Osteoblast (primary cell): ENCODE measurements at regions not wholly inside any gene's neighbourhood (a gene's known extent, or its start where the extent isn't known, plus 50 kb on each side); places are given as distances from the start of the nearest gene placed in this dataset.
"Not testable (repeated sequence)": the region's sequence is repeated elsewhere in the genome, so short reads cannot be mapped to it uniquely, and the experiment has no call there.

ENCODE experiments used
- DNase-seq: peaks from one replicate; pipeline ENCODE4 v3.0.0; 2011; ENCODE audit warnings: low spot score, mixed read lengths; ENCODE audit not compliant: insufficient read length; ENCODE audit errors: missing footprints
- H2AFZ ChIP-seq: 2 replicates; pipeline ENCODE4 v1.6.0; 2011; ENCODE audit warnings: mild to moderate bottlenecking, low read length
- H3K27ac ChIP-seq: 2 replicates; pipeline ENCODE4 v1.5.1; 2011; ENCODE audit warnings: mild to moderate bottlenecking, low read depth, low read length, moderate library complexity
- H3K27me3 ChIP-seq: 2 replicates; pipeline ENCODE4 v1.6.0; 2012; ENCODE audit warnings: mild to moderate bottlenecking, control low read depth, inconsistent platforms, low read length, moderate library complexity; ENCODE audit not compliant: insufficient read depth
- H3K36me3 ChIP-seq: 2 replicates; pipeline ENCODE4 v1.5.1; 2011; ENCODE audit warnings: mild to moderate bottlenecking, low read length, control low read depth, moderate library complexity; ENCODE audit not compliant: insufficient read depth
- H3K4me1 ChIP-seq: 2 replicates; pipeline ENCODE4 v1.5.1; 2011; ENCODE audit warnings: mild to moderate bottlenecking, low read length, control low read depth, moderate library complexity; ENCODE audit not compliant: insufficient read depth
- H3K4me2 ChIP-seq: 2 replicates; pipeline ENCODE4 v1.6.0; 2011; ENCODE audit warnings: mild to moderate bottlenecking, low read length; ENCODE audit not compliant: insufficient read depth
- H3K4me3 ChIP-seq: fragments of 200-600 bp; sonication (generic); 3 replicates; pipeline ENCODE4 v1.5.1; 2012; ENCODE audit warnings: mild to moderate bottlenecking, low read length, inconsistent platforms; ENCODE audit not compliant: insufficient read depth
- H3K79me2 ChIP-seq: 2 replicates; pipeline ENCODE4 v1.6.0; 2012; ENCODE audit warnings: mild to moderate bottlenecking, low read length, control low read depth, inconsistent platforms; ENCODE audit not compliant: insufficient read depth
- H3K9me3 ChIP-seq: 2 replicates; pipeline ENCODE4 v1.5.1; 2011; ENCODE audit warnings: low read depth, low read length, control low read depth
- H4K20me1 ChIP-seq: 2 replicates; pipeline ENCODE4 v1.6.0; 2012; ENCODE audit warnings: mild to moderate bottlenecking, low read length, control low read depth; ENCODE audit not compliant: insufficient read depth
- TF ChIP-seq, protein P1 (sequence below): IDR thresholded peaks from 2 replicates; pipeline ENCODE4 v1.5.1; 2011; ENCODE audit warnings: mild to moderate bottlenecking, low read depth, low read length, moderate library complexity; ENCODE audit errors: extremely low read depth

DNA sequence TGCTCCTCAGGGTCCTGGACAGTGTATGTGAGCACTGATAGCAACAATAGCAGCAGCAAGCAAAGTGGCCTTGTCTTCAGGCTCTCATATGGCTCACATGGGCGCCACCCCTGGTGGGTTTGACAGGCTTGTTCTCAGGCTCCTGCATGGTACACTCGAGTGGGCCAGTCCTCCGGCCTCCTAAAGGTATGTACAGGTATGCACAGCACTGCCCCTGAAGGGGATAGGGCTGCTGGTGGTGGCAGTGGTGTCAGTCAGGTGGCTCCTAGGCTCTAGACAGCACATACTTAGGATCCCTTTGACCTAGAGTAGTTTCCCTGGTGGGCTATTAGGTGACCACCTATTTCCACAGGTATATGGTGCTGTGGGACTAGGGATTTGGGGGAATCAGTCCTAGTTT is 79.8 kb downstream of the LGALS9B start:
- not testable (repeated sequence) for DNase-seq, H3K4me1 ChIP-seq, H3K79me2 ChIP-seq, H4K20me1 ChIP-seq, H3K4me3 ChIP-seq, H3K36me3 ChIP-seq, H3K27me3 ChIP-seq, H3K4me2 ChIP-seq, H2AFZ ChIP-seq, H3K9me3 ChIP-seq, H3K27ac ChIP-seq

DNA sequence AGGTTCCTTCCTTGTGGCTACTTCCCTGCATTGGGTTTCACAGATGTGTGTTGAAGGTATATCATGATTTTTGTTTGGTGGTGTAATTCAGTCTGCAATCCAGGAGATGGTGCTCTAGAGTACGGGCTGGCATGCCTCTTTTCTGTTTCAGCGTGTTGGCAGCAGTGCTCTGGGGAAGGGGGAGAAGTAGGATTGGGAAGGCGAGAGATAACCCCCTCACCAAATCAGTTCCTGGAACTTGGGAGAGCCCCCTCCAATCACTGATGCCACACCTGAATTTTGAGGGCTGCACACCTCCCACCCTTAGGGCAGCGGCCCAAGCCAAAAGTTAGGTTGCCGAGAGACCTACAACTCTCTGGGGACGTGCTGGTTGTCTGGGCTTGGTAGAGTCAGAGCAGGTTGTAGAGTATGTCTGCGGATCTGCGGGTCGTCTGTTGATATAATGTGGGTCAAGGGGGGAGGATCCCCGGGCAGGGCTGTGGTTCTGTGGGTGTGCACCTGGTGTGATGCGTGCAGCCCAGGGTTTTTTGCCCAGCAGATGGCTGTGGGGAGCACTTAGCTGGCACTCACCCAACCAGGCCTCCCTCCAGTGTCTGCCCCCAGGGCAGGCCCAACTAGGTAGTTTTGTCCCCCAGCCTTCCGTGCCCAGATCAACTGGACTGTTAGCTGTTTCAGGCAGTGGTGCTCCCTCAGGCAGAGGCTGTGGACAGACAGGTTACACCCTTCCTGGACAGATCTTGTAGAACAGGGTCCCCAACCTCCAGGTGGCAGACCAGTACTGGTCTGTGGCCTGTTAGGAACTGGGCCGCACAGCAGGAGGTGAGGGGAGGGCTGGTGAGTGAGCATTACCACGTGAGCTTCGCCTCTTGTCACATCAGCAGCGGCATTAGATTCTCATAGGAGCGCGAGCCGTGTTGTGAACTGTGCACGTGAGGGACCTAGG is 85.7 kb downstream of the LGALS9B start:
- H3K4me3 ChIP-seq, H4K20me1 ChIP-seq, DNase-seq, H2AFZ ChIP-seq, H3K9me3 ChIP-seq, H3K36me3 ChIP-seq, H3K4me1 ChIP-seq, H3K27ac ChIP-seq, H3K27me3 ChIP-seq, H3K79me2 ChIP-seq: not testable (repeated sequence)
- peak overlapping the region; percentile 64 for H3K4me2 ChIP-seq
- TF ChIP-seq, protein P1, sequence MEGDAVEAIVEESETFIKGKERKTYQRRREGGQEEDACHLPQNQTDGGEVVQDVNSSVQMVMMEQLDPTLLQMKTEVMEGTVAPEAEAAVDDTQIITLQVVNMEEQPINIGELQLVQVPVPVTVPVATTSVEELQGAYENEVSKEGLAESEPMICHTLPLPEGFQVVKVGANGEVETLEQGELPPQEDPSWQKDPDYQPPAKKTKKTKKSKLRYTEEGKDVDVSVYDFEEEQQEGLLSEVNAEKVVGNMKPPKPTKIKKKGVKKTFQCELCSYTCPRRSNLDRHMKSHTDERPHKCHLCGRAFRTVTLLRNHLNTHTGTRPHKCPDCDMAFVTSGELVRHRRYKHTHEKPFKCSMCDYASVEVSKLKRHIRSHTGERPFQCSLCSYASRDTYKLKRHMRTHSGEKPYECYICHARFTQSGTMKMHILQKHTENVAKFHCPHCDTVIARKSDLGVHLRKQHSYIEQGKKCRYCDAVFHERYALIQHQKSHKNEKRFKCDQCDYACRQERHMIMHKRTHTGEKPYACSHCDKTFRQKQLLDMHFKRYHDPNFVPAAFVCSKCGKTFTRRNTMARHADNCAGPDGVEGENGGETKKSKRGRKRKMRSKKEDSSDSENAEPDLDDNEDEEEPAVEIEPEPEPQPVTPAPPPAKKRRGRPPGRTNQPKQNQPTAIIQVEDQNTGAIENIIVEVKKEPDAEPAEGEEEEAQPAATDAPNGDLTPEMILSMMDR: peak; percentile 44

DNA sequence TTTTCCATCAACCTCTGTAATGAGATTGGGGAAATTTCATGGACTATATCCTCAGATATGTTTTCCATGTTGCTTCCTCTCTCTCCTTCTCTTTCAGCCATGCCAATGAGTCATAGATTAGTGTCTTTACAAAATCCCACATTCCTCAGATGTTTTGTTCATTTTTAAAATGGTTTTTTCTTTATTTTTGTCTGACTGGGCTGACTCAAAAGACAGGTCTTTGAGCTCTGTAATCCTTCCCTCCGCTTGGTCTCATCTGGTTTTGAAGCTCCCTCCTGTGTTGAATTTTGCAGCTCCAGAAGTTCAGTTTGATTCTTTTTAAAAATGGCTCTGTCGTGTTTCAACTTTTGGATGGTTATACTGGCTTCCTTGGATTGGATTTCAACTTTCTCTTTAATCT is 86.7 kb downstream of the LGALS9B start:
- not testable (repeated sequence) for H3K36me3 ChIP-seq, H3K79me2 ChIP-seq, H4K20me1 ChIP-seq, DNase-seq, H3K4me1 ChIP-seq, H3K4me2 ChIP-seq, H3K4me3 ChIP-seq, H3K27me3 ChIP-seq, H2AFZ ChIP-seq, H3K9me3 ChIP-seq
- peak overlapping the region; percentile 33 for H3K27ac ChIP-seq

DNA sequence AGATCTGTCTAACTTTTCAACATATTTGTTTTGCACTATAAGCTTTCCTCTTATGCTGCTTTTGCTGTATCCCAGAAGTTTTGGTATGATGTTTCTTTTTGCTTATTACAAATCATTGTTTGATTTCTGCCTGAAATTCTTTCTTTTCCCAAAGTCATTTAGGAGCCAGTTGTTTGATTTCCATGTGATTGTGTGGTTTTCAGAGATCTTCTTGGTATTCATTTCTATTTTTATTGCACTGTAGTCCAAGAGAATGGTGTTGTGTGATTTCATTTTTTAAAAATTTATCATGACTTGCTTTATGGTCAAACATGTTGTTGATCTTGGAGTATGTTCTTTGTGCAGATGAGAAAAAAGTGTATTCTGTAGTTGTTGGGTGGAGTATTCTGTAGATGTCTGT is 88.1 kb downstream of the LGALS9B start:
- H3K27ac ChIP-seq: peak overlapping the region; percentile 56
- H3K4me1 ChIP-seq, H3K27me3 ChIP-seq, DNase-seq, H4K20me1 ChIP-seq, H3K4me2 ChIP-seq, H2AFZ ChIP-seq, H3K79me2 ChIP-seq, H3K36me3 ChIP-seq, H3K4me3 ChIP-seq, H3K9me3 ChIP-seq: not testable (repeated sequence)

DNA sequence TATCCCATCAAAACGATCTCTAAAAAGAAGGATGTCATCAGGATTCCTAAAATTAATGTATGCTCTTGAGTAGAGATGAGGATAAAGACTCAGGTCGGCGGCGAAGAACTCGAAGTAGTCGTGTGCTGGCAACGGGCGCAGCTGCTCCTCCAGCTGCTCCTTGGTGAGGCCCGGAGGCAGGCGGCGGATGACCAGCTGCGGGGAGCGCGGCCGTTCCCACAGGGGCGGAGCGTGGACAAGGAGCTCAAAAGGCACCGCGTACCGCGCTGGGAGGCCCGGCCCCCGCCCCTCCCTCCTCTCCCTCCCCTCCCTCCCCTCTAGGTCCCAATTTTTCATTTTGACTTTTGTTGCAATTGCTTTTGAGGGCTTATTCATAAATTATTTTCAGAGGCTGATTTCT is 90.7 kb downstream of the LGALS9B start:
- not testable (repeated sequence) for H3K27me3 ChIP-seq, H2AFZ ChIP-seq, DNase-seq, H4K20me1 ChIP-seq, H3K4me1 ChIP-seq, H3K4me2 ChIP-seq, H3K27ac ChIP-seq, H3K9me3 ChIP-seq, H3K79me2 ChIP-seq, H3K4me3 ChIP-seq, H3K36me3 ChIP-seq

DNA sequence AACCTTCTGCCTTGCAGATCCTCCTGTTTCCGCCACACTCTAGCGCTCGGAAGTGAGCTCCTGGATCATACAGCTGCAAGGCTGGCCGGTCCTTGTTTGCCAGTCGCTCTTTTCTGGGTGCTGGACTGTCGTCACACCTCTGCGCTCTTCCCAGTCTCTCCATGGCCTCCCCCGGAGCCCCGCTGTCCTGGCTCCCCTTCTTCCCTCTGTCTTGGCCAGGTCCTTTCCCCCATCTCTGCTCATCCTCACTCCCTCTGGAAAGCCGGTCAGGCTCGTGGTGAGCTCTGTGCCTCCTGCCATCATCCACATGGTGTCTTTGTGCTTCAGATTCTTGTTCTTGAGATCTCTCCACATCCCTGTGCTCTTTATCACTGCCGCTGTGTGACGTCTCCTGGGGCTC is 91.6 kb downstream of the LGALS9B start:
- not testable (repeated sequence) for DNase-seq, H2AFZ ChIP-seq, H3K36me3 ChIP-seq, H3K79me2 ChIP-seq, H3K4me1 ChIP-seq, H3K27ac ChIP-seq, H3K4me2 ChIP-seq, H4K20me1 ChIP-seq, H3K9me3 ChIP-seq, H3K4me3 ChIP-seq, H3K27me3 ChIP-seq
